Endothelial cell of umbilical vein (primary cell): ENCODE measurements at regions not wholly inside any gene's neighbourhood (a gene's known extent, or its start where the extent isn't known, plus 50 kb on each side); places are given as distances from the start of the nearest gene placed in this dataset.
A peak's percentile ranks its signal among the peaks of the same experiment; 100 is the strongest.

Source experiments
- EZH2 ChIP-seq: IDR thresholded peaks from 2 replicates; pipeline ENCODE4 v1.6.1; 2012; ENCODE audit warnings: borderline replicate concordance, low read depth, mild to moderate bottlenecking, moderate library complexity, low read length, inconsistent platforms; ENCODE audit not compliant: severe bottlenecking
- FOS ChIP-seq: IDR thresholded peaks from 2 replicates; pipeline ENCODE4 v1.6.1; 2011; ENCODE audit warnings: mild to moderate bottlenecking, low read length, moderate library complexity, borderline replicate concordance; ENCODE audit not compliant: insufficient read depth
- GATA2 ChIP-seq: IDR thresholded peaks from 2 replicates; pipeline ENCODE4 v1.7.0; 2011; ENCODE audit warnings: low read depth, mild to moderate bottlenecking, moderate library complexity, mixed read lengths, low read length; ENCODE audit not compliant: insufficient read length, insufficient read depth
- JUN ChIP-seq: IDR thresholded peaks from 2 replicates; pipeline ENCODE4 v1.6.1; 2011; ENCODE audit warnings: borderline replicate concordance, low read depth; ENCODE audit not compliant: insufficient read length, insufficient read depth
- MYC ChIP-seq: IDR thresholded peaks from one replicate; pipeline ENCODE4 v1.6.1; 2011; ENCODE audit warnings: mild to moderate bottlenecking, low read depth, low read length
- POLR2A ChIP-seq: IDR thresholded peaks from 2 replicates; pipeline ENCODE4 v1.6.1; 2012; ENCODE audit warnings: low read depth, mild to moderate bottlenecking, control low read depth, low read length
- POLR2AphosphoS5 ChIP-seq: IDR thresholded peaks from 2 replicates; pipeline ENCODE4 v1.6.1; 2012; ENCODE audit warnings: low read depth, mild to moderate bottlenecking, control low read depth, low read length, moderate library complexity; ENCODE audit not compliant: insufficient read depth
- TF ChIP-seq, protein P1 (sequence below), 2 donors: IDR thresholded peaks; 1 replicate in 1 of 2; 2 replicates in 1 of 2; pipeline ENCODE4 v1.5.1; 2011; ENCODE audit warnings: low read length in 2 of 2, mild to moderate bottlenecking in 2 of 2, moderate library complexity in 2 of 2, control low read depth in 1 of 2, inconsistent platforms in 1 of 2, low read depth in 1 of 2; ENCODE audit not compliant: insufficient read depth in 1 of 2; ENCODE audit errors: extremely low read depth in 1 of 2
- TF ChIP-seq, protein P2 (sequence below): IDR thresholded peaks from 2 replicates; pipeline ENCODE4 v1.6.1; 2011; ENCODE audit not compliant: insufficient read depth, insufficient read length

DNA sequence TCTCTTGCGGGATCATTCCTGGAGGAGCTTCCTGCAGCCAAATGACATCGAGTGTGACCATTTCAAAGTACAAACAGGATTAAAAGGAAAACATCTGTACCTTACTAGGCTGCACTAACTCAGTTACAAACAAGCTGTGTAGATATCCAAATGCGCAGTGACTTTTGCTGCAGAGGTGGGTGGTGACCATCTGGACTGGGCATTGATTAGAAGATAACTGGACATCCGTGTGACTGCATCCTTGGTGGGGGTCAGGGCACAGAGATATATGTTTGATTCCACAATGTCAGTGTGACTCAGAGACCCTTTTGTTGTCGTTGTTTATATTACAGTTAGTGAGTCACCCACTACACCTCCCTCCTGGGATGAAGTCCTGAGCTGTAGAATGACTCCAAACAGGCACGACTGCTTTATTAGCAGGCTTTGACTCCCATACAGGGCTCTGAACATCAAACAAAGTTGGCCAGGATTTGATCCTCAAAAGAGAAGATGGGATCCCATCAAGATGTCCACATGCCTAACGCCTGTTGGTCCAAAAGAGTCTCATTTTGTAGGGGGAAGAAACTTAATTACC, 56.7 kb upstream of the SDK1 start:
- TF ChIP-seq EZH2: no peak
- TF ChIP-seq, protein P1, sequence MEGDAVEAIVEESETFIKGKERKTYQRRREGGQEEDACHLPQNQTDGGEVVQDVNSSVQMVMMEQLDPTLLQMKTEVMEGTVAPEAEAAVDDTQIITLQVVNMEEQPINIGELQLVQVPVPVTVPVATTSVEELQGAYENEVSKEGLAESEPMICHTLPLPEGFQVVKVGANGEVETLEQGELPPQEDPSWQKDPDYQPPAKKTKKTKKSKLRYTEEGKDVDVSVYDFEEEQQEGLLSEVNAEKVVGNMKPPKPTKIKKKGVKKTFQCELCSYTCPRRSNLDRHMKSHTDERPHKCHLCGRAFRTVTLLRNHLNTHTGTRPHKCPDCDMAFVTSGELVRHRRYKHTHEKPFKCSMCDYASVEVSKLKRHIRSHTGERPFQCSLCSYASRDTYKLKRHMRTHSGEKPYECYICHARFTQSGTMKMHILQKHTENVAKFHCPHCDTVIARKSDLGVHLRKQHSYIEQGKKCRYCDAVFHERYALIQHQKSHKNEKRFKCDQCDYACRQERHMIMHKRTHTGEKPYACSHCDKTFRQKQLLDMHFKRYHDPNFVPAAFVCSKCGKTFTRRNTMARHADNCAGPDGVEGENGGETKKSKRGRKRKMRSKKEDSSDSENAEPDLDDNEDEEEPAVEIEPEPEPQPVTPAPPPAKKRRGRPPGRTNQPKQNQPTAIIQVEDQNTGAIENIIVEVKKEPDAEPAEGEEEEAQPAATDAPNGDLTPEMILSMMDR (IDR thresholded peaks at IDR 0.05; ENCODE audit: extremely low read depth in 1 of 2, insufficient read depth in 1 of 2, low read depth in 1 of 2, low read length in 2 of 2): no peak
- TF ChIP-seq POLR2A: no peak
- peak; percentile 62 for TF ChIP-seq POLR2AphosphoS5
- TF ChIP-seq, protein P2, sequence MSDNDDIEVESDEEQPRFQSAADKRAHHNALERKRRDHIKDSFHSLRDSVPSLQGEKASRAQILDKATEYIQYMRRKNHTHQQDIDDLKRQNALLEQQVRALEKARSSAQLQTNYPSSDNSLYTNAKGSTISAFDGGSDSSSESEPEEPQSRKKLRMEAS: no peak
- peak; percentile 13 for TF ChIP-seq JUN
- TF ChIP-seq MYC: no peak
- peak; percentile 93 for TF ChIP-seq GATA2
- peak; percentile 95 for TF ChIP-seq FOS
